ENCODE measurements at regions not wholly inside any gene's neighbourhood (a gene's known extent, or its start where the extent isn't known, plus 50 kb on each side); places are given as distances from the start of the nearest gene placed in this dataset.

- Histone ChIP-seq H3K36me3 (ENCODE audit: control insufficient read depth in 4 of 4, insufficient read depth in 4 of 4, low read length in 4 of 4) (no peaks in the 10 kb centered on the region), H3K9me3 (ENCODE audit: control insufficient read depth in 4 of 4, insufficient read depth in 3 of 4, low read length in 3 of 4) (no peaks in the 10 kb centered on the region), H3K4me3 (no peak overlapping the region), H3K4me1 (ENCODE audit: control insufficient read depth in 5 of 5, insufficient read depth in 5 of 5, low read length in 5 of 5) (no peaks in the 10 kb centered on the region), H3K9ac (ENCODE audit: insufficient read depth in 1 of 2, low read length in 2 of 2) (no peak overlapping the region), H3K27me3 (ENCODE audit: control insufficient read depth in 3 of 3, insufficient read depth in 3 of 3, low read length in 2 of 3) (no peaks in the 10 kb centered on the region), H3K27ac (ENCODE audit: low read depth in 1 of 2, low read length in 1 of 2) (no peak overlapping the region)
- DNase-seq = no peak
- no peak for ATAC-seq (ENCODE audit: insufficient read depth, low FRiP score)
- no peak for TF ChIP-seq CTCF (IDR thresholded peaks at IDR 0.05; ENCODE audit: control extremely low read depth, extremely low read depth)
- 87 to 90% methylated on average over 2 of the region's 2 CpGs for WGBS, 2 donors
Observed at GRCh38 chr2:139225961-139226360, 445.8 kb upstream of the NXPH2 start.

GRCh38 chr2:139218181-139218580 lies 438.0 kb upstream of the NXPH2 start:
- Histone ChIP-seq H3K36me3 (ENCODE audit: control insufficient read depth in 4 of 4, insufficient read depth in 4 of 4, low read length in 4 of 4) (no peaks in the 10 kb centered on the region), H3K9ac (ENCODE audit: insufficient read depth in 1 of 2, low read length in 2 of 2) (no peak overlapping the region), H3K27ac (ENCODE audit: low read depth in 1 of 2, low read length in 1 of 2) (no peak overlapping the region), H3K27me3 (ENCODE audit: control insufficient read depth in 3 of 3, insufficient read depth in 3 of 3, low read length in 2 of 3) (no peaks in the 10 kb centered on the region), H3K4me1 (ENCODE audit: control insufficient read depth in 5 of 5, insufficient read depth in 5 of 5, low read length in 5 of 5) (no peaks in the 10 kb centered on the region), H3K4me3 (no peak overlapping the region), H3K9me3 (ENCODE audit: control insufficient read depth in 4 of 4, insufficient read depth in 3 of 4, low read length in 3 of 4) (no peaks in the 10 kb centered on the region)
- DNase-seq (no peak), ATAC-seq (ENCODE audit: insufficient read depth, low FRiP score) (no peak)
- WGBS, 2 donors = 93 to 95% methylated on average over 1 of the region's 1 CpG
- no peak for TF ChIP-seq CTCF (IDR thresholded peaks at IDR 0.05; ENCODE audit: control extremely low read depth, extremely low read depth)

GRCh38 chr2:139217641-139218040 lies 437.5 kb upstream of the NXPH2 start:
- H3K36me3 ChIP-seq (ENCODE audit: control insufficient read depth in 4 of 4, insufficient read depth in 4 of 4, low read length in 4 of 4) = no peaks in the 10 kb centered on the region
- no peaks in the 10 kb centered on the region for H3K9me3 ChIP-seq (ENCODE audit: control insufficient read depth in 4 of 4, insufficient read depth in 3 of 4, low read length in 3 of 4)
- peak in 1 of 3 donors; percentile 1 for DNase-seq
- no peak for ATAC-seq (ENCODE audit: insufficient read depth, low FRiP score)
- H3K9ac ChIP-seq (ENCODE audit: insufficient read depth in 1 of 2, low read length in 2 of 2) = no peak overlapping the region
- no peak overlapping the region for H3K27ac ChIP-seq (ENCODE audit: low read depth in 1 of 2, low read length in 1 of 2)
- TF ChIP-seq CTCF (IDR thresholded peaks at IDR 0.05; ENCODE audit: control extremely low read depth, extremely low read depth) = no peak
- H3K27me3 ChIP-seq (ENCODE audit: control insufficient read depth in 3 of 3, insufficient read depth in 3 of 3, low read length in 2 of 3) = no peaks in the 10 kb centered on the region
- 62 to 70% methylated on average over 3 of the region's 3 CpGs for WGBS, 2 donors
- H3K4me1 ChIP-seq (ENCODE audit: control insufficient read depth in 5 of 5, insufficient read depth in 5 of 5, low read length in 5 of 5) = no peaks in the 10 kb centered on the region
- H3K4me3 ChIP-seq = no peak overlapping the region

GRCh38 chr2:139216435-139216834 lies 436.2 kb upstream of the NXPH2 start:
- Histone ChIP-seq H3K9ac (ENCODE audit: insufficient read depth in 1 of 2, low read length in 2 of 2) (no peak overlapping the region), H3K4me3 (no peak overlapping the region), H3K4me1 (ENCODE audit: control insufficient read depth in 5 of 5, insufficient read depth in 5 of 5, low read length in 5 of 5) (no peaks in the 10 kb centered on the region), H3K36me3 (ENCODE audit: control insufficient read depth in 4 of 4, insufficient read depth in 4 of 4, low read length in 4 of 4) (no peaks in the 10 kb centered on the region), H3K9me3 (ENCODE audit: control insufficient read depth in 4 of 4, insufficient read depth in 3 of 4, low read length in 3 of 4) (no peaks in the 10 kb centered on the region), H3K27ac (ENCODE audit: low read depth in 1 of 2, low read length in 1 of 2) (no peak overlapping the region), H3K27me3 (ENCODE audit: control insufficient read depth in 3 of 3, insufficient read depth in 3 of 3, low read length in 2 of 3) (no peaks in the 10 kb centered on the region)
- TF ChIP-seq CTCF (IDR thresholded peaks at IDR 0.05; ENCODE audit: control extremely low read depth, extremely low read depth) = no peak
- DNase-seq = no peak
- no peak for ATAC-seq (ENCODE audit: insufficient read depth, low FRiP score)

Measured in lung (tissue), 11 donors.